HL-60 (cell line): ENCODE measurements at regions not wholly inside any gene's neighbourhood (a gene's known extent, or its start where the extent isn't known, plus 50 kb on each side); places are given as distances from the start of the nearest gene placed in this dataset.

Experiments used
- DNase-seq, 2 experiments: peaks; one replicate each; pipeline ENCODE4 v3.0.0-alpha.2; 2010 to 2020; ENCODE audit warnings: low read depth in 1 of 2, low spot score in 1 of 2
- H3K27ac ChIP-seq: fragments of 250-450 bp; sonication (Bioruptor Pico); replicated peaks from 2 replicates; pipeline ENCODE4 v1.5.1; 2020; ENCODE audit warnings: mild to moderate bottlenecking, moderate library complexity
- H3K27me3 ChIP-seq: fragments of 250-450 bp; sonication (Bioruptor Pico); 2 replicates; pipeline ENCODE4 v1.5.1; 2021; ENCODE audit warnings: mild to moderate bottlenecking, moderate library complexity; ENCODE audit not compliant: insufficient read depth, poor library complexity, severe bottlenecking
- H3K4me3 ChIP-seq: replicated peaks from 2 replicates; pipeline ENCODE4 v1.5.1; 2011; ENCODE audit warnings: mild to moderate bottlenecking, control low read depth, low read length; ENCODE audit not compliant: insufficient read depth
- GABPA ChIP-seq: IDR thresholded peaks from 2 replicates; pipeline ENCODE4 v1.6.1; 2012; ENCODE audit warnings: low read depth
- POLR2AphosphoS5 ChIP-seq: IDR thresholded peaks from 2 replicates; pipeline ENCODE4 v1.6.1; 2012; ENCODE audit warnings: low read depth
- SPI1 ChIP-seq: IDR thresholded peaks from 2 replicates; pipeline ENCODE4 v1.6.1; 2012; ENCODE audit warnings: low read depth, mild to moderate bottlenecking, borderline replicate concordance
- TF ChIP-seq, protein P1 (sequence below): IDR thresholded peaks from one replicate; pipeline ENCODE4 v1.5.1; 2011; ENCODE audit warnings: low read length, control low read depth, inconsistent platforms; ENCODE audit not compliant: insufficient read depth
- TF ChIP-seq, protein P2 (sequence below): IDR thresholded peaks from 2 replicates; pipeline ENCODE4 v1.6.1; 2012; ENCODE audit warnings: low read depth; ENCODE audit not compliant: insufficient replicate concordance

GRCh38 chr15:91670108-91670507 is 183.4 kb upstream of the SLCO3A1 start:
- Histone ChIP-seq H3K27ac (no peak overlapping the region), H3K4me3 (no peak overlapping the region), H3K27me3 (peaks cover 6% of the 10 kb centered on the region)
- DNase-seq: no peak
- no peak for TF ChIP-seq SPI1
- TF ChIP-seq, protein P1, sequence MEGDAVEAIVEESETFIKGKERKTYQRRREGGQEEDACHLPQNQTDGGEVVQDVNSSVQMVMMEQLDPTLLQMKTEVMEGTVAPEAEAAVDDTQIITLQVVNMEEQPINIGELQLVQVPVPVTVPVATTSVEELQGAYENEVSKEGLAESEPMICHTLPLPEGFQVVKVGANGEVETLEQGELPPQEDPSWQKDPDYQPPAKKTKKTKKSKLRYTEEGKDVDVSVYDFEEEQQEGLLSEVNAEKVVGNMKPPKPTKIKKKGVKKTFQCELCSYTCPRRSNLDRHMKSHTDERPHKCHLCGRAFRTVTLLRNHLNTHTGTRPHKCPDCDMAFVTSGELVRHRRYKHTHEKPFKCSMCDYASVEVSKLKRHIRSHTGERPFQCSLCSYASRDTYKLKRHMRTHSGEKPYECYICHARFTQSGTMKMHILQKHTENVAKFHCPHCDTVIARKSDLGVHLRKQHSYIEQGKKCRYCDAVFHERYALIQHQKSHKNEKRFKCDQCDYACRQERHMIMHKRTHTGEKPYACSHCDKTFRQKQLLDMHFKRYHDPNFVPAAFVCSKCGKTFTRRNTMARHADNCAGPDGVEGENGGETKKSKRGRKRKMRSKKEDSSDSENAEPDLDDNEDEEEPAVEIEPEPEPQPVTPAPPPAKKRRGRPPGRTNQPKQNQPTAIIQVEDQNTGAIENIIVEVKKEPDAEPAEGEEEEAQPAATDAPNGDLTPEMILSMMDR: no peak
- no peak for TF ChIP-seq POLR2AphosphoS5
- TF ChIP-seq, protein P2, sequence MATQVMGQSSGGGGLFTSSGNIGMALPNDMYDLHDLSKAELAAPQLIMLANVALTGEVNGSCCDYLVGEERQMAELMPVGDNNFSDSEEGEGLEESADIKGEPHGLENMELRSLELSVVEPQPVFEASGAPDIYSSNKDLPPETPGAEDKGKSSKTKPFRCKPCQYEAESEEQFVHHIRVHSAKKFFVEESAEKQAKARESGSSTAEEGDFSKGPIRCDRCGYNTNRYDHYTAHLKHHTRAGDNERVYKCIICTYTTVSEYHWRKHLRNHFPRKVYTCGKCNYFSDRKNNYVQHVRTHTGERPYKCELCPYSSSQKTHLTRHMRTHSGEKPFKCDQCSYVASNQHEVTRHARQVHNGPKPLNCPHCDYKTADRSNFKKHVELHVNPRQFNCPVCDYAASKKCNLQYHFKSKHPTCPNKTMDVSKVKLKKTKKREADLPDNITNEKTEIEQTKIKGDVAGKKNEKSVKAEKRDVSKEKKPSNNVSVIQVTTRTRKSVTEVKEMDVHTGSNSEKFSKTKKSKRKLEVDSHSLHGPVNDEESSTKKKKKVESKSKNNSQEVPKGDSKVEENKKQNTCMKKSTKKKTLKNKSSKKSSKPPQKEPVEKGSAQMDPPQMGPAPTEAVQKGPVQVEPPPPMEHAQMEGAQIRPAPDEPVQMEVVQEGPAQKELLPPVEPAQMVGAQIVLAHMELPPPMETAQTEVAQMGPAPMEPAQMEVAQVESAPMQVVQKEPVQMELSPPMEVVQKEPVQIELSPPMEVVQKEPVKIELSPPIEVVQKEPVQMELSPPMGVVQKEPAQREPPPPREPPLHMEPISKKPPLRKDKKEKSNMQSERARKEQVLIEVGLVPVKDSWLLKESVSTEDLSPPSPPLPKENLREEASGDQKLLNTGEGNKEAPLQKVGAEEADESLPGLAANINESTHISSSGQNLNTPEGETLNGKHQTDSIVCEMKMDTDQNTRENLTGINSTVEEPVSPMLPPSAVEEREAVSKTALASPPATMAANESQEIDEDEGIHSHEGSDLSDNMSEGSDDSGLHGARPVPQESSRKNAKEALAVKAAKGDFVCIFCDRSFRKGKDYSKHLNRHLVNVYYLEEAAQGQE: no peak
- TF ChIP-seq GABPA: no peak

- Histone ChIP-seq H3K27ac (no peak overlapping the region), H3K27me3 (peaks cover 3% of the 10 kb centered on the region), H3K4me3 (no peak overlapping the region)
- DNase-seq: no peak
- no peak for TF ChIP-seq POLR2AphosphoS5
- TF ChIP-seq, protein P1: no peak
- no peak for TF ChIP-seq GABPA
- TF ChIP-seq, protein P2: no peak
- no peak for TF ChIP-seq SPI1
These were observed 175.5 kb upstream of the SLCO3A1 start for GRCh38 chr15:91678003-91678402.

DNA sequence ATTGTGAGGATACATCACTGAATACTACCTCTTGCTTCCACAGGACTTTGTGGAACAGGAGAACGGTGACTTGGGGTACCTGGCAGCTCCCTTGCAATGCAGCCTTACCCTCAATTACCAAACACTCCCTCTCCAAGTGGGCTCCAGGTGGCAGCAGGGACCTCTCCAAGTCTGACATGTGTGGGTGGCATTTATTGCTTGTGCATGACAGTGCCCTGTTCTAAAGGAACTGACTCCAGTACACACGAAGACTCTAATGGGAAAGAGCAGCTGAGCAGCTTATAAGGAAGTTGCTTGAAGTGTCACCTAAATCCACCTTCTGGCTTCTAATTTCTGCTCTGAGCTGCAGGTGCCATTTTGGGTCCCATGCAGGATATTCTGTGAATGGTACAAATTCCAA is 174.1 kb upstream of the SLCO3A1 start:
- peaks cover 2% of the 10 kb centered on the region for H3K27me3 ChIP-seq
- no peak for DNase-seq
- TF ChIP-seq POLR2AphosphoS5 (no peak), GABPA (no peak), SPI1 (no peak)
- TF ChIP-seq, protein P2: no peak
- TF ChIP-seq, protein P1: no peak
- no peak overlapping the region for H3K27ac ChIP-seq
- no peak overlapping the region for H3K4me3 ChIP-seq
